HG03565 (cell line): ENCODE measurements at regions not wholly inside any gene's neighbourhood (a gene's known extent, or its start where the extent isn't known, plus 50 kb on each side); places are given as distances from the start of the nearest gene placed in this dataset.
"Not testable (repeated sequence)": the region's sequence is repeated elsewhere in the genome, so short reads cannot be mapped to it uniquely, and the experiment has no call there.

Experiments used
- ATAC-seq: cut with Tn5 transposase; IDR thresholded peaks from one replicate; pipeline ENCODE4 v1.9.1; 2021; ENCODE audit warnings: mild to moderate bottlenecking, moderate library complexity; ENCODE audit not compliant: unreplicated experiment

DNA sequence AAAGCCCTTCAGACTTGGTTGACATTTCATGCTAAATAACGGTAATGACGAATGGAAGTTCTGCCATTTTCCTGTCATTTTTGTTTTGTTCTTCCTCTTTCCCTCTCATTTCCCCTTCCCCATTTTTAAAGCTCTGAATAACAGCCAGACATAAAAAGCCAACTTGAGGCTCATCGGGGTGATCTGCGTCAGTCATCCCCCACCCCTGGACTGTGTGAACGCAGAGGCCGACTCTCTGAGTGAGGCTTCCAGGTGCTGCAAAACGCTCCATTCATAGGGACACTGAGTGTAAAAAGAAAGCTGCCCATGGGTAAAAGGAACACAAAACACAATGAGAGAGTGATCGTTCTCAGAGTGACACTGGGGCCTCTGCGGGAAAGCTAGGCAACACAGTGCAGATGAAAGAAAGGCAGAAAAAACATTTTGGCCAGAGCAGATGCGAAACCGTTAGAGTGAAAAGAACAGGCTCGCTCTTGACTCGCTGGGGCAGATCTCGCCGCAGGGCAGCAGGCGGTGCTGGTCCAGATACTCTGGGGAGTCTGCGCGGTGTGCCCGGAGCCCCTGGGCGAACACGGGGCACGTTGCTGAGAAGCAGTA is 684.8 kb downstream of the QKI start:
- no peak for ATAC-seq

DNA sequence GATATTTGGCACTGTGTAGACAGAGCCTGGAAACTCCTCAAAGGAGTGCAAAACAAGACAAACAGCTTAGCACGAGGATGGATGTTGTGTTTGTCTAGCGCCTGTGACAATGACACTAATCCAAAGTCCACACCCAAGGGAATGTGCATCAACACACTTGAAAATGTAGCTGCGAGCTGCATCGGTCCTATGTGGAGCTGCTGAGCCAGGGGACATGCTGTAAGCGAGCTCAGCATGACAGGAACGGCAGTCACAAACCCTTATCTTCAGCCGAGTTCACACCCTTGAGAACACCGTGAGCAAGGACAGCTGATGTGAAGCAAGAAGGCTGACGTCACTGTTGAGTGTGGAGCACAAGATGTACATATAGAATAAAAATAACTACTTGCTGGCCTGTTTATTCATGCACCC is 684.3 kb downstream of the QKI start:
- no peak for ATAC-seq

DNA sequence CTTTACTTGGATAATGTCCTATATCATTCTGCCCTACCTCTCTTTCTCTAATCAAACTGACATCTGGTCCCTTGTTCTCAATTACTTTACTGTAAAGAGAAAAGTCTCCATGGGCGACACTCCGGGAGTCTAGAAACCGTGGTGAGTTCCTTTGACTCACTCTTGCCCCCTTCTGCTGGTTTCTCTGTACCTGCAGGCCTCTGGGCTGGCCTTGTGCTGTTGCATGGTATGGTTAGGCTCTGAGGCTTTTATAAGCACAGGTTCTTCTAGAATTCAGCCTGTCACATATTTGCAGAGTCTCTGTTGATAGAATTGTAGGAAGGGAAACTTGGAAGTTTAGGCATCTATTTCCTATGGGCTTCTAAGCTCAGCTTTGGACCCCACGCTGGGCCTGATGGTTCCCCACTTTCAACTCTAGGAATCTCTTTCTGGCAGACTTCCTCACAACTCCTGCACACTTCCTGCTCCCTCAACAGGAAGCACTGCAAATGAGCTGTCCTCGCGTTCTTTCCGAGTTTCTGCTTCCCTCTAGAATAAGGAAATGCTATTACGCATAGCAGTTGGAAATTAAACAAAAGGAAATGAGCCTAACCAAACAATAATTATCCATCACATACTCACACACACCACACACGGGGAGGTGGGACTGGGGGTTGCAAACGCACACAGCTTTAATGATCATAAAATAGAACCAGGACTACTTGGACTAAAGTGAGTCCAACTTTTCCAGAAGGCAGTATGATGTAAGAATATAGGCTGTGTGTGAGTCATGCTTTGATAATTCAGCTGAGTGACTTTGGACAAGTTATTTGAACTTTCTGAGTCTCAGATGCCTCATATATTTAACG is 683.3 kb downstream of the QKI start:
- no peak for ATAC-seq

DNA sequence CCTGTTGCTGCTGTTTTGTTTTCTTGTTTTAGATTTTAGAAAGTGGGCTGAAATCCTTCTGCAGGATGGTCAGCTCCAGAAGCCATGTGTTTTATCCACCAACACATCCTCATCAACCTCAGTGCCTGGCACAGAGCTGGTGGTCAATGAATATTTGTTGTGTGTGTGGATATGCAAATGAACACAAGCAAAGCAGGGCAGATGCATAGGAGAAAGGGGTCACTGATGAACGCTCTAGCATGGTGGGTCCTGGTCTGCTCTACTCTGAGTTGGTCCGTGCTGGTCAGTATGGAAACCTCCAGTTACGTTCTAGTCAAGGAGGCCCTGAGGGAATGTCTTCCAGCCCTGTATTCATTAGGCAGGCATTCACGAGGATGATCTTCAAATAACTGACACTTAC is 682.5 kb downstream of the QKI start:
- ATAC-seq, result no peak

DNA sequence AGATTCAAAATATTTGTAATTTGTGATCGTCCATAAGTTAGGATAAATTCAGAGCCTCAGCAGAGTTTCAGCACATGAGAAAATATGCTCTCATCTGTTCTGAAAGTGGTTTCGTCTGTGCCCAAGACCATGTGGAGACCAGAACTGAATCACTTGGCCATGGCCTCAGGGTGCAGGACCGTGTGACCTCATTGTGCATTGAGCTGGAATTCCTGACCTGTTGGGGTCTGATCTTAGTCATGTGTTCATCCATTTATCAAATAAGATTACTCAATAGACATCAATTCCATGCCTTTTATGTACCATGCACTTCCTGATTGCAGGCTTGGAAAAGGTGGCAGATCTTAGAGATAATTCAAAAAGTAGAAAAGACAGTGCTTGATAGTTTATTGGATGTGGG is 680.5 kb downstream of the QKI start:
- no peak for ATAC-seq

DNA sequence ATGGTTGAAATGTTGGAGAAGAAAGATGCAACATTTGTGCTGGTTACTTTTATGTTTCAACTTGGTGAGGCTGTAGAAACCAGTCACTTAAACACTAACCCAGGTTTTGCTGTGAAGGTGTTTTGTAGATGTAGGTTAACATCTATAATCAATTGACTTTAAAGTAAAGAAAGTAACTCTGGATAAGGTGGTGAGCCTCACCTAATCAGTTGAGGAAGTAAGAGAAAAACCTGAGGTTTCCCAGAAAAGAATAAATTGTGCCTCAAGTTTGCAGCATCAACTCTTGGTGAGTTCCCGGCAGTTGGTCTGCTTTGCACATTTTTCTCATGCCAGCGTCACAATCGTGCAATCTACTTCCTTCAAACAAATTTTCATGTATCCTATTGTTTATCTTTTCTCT is 673.4 kb downstream of the QKI start:
- ATAC-seq, result no peak

DNA sequence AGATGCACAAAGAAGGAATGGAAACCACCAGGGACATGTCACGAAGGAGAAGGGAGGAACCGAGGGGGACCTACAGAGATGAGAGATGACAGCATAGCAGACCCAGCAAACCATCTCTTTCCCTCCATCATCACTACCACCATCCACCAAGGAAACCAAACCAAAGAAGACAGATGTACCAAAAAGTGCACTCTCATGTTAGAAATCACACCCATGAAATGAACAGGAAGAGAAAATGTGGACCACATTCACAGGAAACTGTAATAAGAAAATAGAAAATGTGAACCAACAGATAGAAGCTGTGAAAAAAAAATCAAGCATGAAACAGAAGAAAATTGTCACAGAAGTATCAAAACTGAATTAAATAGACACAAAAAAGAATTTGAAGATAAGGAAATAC is 672.7 kb downstream of the QKI start:
- no peak for ATAC-seq

DNA sequence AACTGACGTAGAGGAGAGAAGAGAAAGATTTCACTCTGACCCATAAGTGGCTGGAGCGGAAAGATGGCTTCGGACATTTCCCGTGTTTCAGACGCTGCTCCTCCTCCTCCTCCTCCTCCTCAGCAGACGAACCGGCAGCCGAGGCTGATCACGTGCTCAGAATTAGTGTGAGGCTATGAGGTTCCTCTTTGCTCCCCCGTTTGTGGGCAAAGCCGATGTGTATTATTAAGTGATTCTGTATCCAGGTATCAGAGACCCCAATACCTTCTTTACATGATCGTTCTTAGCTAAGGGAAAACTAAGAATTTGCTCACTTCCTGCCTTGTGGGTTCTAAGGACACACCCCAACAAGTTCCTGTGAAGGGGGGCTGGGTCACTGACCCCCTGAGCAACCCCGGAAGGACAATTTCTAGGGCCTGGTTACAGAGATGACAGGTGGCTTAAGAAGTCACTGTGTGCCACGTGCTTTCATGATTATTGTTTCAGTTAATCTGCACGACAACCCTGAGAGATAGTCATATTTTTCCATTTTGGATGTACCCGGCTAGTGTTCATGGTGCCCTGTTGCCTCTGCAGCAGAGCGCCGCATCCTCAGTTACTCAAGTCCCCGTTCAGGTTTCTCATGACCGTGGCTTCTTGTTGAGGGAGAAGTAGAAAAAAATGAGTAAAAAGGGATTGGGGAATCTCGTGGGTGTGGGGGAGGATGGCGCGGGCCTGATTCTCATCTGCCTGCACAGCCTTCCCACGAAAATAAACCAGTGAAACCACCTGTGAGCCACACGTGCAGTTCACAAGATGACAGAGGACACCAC is 671.8 kb downstream of the QKI start:
- ATAC-seq, result no peak

DNA sequence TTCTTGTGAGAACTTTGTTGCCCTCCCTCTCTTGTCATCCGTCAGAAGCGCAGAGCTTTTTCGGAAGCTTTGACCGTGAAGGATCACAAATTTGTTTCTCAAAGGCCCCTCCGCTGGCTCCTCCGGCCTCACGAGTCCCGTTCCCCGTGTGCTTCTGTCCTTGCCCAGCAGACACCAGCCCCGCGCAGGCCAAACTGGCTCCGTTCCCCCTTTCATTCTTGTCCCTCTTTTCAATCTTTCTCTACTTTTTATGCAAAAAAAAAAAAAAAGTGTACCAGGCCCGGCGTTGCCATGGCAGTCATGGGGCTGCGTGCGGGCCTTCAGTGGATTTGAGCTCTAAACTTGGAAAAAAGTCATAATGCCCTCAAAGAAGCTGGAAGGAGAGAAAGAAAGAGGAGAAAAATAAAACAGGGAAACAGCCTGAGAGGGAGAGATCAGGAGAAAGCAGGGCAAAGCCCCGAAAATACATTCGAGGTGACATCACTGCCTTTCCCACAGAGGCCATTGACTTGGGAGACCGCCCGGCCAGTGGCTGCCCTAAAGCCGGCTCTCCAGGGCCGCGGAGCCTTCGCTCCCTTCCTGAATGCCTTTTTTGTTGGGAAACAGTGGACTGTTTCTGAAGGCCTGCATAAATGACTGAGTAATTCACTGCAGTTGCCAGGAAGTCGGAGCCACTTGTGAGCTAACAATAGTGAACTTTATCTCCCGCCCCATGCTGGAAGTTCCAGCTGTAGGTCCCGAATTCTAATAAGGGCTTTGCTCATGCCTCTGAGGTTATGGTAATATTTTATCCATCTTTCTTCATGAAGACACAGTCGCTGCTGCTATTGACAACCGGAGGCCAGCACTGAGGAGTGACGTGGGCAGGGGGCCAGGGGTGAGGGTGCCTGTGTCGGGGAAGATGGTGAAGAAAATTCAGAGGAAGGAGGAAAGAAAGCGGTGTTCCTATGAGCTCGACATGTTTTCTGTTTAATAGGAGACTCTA is 670.9 kb downstream of the QKI start:
- ATAC-seq, result no peak

DNA sequence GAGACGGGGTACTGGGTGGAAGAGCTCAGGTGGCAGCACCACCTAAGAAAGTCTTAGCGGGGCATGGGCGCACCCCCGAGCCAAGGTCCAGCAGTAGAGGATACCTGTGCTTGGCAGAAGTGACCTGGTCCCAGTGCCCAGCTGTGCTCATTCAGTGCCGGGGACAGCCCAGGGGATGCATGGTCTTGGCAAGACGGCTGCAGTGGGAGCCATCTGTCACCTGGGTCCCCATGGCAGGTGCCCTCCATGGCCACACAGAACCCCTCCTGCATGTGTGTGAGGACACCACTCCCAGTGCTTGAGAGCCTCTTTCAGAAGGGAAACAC is 664.7 kb downstream of the QKI start:
- no peak for ATAC-seq

DNA sequence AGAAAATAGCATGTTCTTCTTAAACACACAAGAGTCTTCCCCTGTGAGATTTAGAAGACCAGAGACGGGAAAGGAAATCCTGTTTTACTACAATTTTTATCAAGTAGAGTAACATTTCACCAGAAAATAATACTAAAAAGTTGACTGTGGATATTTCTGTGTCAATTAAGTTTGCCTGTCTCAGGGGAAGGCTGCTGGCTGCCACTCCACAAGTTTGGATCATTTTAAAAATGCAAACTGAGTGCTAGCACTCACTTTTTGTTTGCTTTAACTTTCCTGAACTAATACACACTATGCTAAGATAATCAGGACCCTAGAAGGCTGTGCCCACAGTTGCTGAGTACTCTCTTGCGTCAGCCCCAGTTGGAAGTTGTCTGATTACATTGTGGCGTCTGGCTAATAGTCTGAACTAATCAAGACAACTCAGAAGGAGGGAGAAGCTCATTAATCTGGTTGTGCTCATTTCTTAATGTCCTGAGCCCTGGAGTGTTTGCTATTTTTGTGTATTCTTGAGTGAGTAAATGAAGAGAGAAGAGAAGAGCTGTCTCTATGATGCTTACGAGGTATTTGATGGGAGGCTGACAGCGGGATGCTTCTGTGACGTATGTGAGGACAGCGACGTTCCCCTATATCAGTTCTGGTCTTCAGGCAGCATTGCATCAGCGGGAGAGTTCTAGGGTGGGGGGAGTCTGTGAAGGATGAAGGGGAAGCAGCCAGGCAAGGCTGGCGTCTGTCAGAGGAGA is 664.2 kb downstream of the QKI start:
- ATAC-seq, result no peak

DNA sequence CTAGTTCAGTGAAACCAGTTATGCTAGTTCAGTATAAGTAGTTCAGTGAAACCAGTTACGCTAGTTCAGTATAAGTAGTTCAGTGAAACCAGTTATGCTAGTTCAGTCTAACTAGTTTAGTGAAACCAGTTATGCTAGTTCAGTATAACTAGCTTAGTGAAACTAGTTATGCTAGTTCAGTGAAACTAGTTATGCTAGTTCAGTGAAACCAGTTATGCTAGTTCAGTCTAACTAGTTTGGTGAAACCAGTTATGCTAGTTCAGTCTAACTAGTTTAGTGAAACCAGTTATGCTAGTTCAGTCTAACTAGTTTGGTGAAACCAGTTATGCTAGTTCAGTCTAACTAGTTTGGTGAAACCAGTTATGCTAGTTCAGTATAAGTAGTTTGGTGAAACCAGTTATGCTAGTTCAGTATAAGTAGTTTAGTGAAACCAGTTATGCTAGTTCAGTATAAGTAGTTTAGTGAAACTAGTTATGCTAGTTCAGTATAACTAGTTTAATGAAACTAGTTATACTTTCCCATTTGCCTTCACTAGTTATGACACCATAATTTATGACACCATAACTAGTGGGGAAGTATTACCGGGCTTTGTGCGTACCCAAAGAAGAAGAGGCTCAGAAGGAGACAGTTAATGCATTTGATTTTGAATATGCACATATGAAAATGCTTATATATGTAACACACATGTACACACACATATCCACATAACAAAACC is 662.5 kb downstream of the QKI start:
- ATAC-seq, result not testable (repeated sequence)

DNA sequence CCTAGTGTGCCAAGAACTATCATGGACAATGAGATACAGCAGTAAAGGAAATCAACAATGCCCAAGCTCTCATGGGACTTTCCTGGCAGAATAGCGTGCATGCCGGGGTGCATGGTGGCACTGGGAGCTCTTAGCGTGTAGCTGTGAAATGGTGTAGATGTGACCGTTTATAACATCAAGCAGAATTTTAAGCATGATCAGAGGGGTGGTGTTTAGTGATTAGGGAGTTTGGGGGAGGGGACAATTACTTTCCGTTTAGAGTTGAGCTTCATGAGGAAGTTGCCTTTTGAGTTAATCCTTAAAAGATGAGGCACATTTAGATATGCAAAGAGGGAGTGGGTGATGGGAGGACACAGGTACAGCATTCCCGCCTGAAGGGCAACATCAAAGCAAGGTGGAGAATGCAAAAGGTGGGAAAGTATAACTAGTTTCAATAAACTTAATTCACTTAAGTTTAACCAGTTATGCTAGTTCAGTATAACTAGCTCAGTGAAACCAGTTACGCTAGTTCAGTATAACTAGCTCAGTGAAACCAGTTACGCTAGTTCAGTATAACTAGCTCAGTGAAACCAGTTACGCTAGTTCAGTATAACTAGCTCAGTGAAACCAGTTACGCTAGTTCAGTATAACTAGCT is 661.6 kb downstream of the QKI start:
- ATAC-seq, result no peak

DNA sequence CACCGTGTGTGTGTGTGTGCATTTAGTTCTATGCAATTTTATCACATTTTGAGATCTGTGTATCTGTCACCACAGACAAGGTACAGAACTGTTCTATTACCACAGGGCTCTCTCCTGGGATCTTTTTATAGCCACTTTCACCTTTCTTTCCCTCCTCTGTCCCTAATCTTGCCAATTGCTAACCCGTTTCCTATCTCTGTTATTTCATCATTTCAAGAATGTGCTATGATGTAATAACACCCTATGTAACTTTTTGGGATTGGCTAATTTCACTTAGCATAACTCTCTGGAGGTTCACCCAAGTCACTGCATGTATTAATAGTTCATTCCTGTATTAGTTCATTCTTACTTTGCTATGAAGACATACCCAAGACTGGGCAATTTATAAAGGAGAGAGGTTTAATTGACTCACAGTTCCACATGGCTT is 657.7 kb downstream of the QKI start:
- ATAC-seq, result no peak

DNA sequence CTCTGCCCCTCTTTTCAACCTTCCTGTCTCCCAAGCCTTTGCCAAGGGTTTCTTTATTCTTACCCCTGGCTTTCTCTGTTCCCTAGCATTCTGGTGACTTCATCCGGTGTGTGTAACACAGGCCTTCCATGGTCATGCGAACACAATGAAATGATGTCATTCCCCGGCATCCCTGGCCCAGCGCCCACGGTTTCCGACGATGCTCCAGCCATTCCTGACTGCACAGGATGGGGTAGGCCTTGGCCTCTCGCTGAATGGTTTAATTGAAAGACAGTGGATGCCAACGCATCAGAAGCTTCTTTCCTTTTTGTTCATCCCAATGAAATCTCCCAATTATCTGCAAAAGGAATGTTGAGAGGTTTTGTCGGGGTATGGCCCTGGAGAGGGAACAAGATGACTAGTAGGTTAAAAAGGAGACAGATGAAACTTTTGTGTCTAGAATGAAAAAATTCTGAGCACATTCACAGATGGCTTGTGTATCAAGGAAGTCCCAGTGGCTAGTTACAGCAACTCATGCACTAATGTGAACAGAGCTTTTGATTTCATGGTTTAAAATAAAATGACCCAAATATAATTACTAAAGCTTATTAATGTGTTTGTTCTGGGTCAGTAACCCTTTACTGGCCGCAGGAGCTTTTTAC is 655.0 kb downstream of the QKI start:
- ATAC-seq, result no peak

DNA sequence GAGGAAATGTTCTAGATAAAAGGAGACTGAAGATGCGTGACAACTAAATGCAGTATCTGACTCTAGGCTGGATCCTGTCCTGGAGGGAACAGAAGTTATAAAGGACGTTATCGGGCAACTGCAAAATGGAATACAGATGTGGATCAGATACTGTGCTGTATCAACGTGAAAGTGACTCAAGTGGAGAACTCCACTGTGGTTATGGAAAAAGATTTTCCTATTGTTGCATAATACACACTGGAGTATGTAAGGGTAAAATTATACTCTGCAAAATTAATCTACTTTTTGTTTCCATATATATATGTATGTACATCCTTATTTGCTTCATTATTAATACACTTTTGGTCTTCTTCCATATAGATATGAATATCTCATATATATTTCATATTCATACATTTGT is 654.0 kb downstream of the QKI start:
- ATAC-seq, result no peak

DNA sequence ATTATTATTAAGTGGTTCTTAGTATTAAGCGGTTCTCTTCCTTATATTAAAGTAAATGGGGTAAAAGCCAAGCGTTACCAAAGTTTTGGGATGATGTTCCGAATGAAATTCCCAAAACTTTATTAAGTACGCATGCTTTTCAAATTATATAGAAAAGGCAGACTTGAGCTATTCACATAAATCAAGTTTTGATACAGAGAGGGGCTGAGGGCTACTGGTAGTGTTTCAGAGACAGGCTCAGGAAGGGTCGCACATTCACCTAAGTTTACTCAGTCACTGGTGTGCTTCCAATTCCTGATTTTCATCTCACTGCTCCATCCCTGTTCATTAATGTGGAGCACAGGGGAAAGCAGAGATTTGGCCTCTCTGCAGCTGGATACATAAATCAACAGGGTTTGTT is 652.2 kb downstream of the QKI start:
- no peak for ATAC-seq

DNA sequence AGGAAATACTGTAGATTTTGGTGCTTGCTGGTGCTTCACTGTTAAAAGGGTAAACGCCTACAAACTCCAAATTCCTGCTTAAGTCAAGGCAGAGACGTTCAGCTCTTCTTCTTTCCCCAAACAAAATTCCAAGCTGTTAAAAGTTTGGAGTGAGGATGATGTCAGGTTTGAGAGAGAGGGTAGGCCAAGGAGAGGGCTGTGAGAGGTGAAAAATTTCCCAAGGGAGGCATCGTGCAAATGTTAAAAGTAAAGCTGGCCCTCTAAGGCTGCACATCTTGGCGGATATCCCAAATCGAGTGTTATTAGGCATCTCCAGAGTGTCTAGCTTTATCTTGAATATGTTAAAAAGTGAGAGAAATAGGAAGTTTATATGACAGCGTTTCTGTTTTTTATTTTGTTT is 651.8 kb downstream of the QKI start:
- ATAC-seq, result no peak

DNA sequence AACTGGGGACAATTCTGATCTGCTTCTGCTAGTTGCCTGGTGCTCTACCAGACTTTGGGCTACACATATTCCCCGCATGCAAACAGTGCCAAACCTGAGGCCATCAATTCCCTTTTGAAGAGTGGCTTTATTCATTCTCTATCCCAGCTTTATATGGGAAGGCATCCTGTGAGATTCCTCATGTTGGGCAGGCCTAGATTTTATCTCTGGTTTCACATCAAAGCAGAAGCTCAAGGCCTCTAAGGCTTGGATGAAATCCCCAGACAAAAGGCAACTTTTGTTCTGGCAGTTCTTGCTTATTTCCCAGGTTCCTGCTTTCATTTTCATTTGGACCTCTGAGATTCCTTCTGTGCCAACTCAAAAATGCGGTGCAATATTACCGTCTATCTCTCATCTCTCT is 648.8 kb downstream of the QKI start:
- ATAC-seq, result no peak
